HPDE6-E6E7 (cell line): ENCODE measurements at regions not wholly inside any gene's neighbourhood (a gene's known extent, or its start where the extent isn't known, plus 50 kb on each side); places are given as distances from the start of the nearest gene placed in this dataset.
"Not testable (repeated sequence)": the region's sequence is repeated elsewhere in the genome, so short reads cannot be mapped to it uniquely, and the experiment has no call there.

Source experiments
- DNase-seq: peaks from one replicate; pipeline ENCODE4 v3.0.0; 2011; ENCODE audit warnings: missing footprints; ENCODE audit errors: extremely low spot score

DNA sequence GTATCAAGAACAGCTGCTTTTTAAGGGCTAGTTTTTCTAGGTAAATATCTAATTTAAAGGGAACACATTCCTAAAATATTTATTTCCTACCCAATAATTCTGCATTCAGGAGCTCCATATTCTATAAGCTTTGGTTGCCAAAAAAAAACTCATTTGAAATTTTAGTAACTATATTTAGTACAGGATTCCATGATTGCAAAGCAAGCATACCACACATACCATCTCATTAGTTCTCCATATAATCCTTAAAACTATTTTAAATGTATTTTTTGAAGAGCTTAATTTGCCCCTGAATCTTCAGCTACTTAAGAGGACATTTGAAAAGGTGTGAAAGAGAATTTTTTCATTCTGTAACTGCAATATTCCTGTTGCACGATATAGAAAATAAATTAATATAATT lies 877.0 kb downstream of the NR2F1-AS1 start:
- no peak for DNase-seq

DNA sequence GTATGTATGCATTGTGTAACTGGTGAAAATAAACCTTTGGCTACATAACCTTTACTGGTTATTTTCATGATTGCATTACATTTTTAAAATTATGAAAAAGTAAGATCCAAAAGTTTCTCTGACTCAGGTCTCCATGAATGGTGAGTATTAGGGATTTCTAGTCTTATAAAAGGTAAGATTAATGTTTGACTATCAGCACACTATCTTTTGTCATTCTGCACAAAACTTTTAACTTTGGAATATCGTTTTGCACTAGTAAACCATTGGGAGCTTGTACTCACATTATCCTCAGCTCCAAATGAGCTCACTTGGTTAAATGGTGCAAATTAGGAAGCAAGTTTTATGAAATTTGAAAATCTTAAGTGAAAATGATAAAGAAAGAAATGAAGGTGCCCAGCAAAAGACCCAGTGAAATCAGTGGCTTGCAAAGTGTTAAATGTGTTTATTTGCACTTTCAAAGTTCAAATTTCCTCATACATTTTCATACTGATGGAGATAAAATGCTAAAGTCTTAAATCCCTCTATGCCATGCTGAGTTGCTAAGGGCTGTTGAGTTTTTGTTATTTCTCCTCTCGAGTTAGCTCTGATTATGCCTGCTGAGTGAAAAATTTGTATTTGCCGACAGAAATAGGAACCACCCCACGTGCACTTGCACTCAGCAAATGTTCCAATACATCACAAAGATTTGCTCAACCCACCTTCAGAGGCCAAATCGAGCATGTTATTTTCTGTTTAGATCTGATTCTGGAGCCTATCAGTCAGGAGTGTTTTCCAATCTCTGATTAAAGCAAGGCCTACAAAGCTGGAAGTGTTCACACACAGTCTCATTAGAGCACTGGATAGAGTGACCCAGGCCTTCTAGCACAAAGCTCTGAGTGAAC lies 885.7 kb downstream of the NR2F1-AS1 start:
- DNase-seq, result no peak

DNA sequence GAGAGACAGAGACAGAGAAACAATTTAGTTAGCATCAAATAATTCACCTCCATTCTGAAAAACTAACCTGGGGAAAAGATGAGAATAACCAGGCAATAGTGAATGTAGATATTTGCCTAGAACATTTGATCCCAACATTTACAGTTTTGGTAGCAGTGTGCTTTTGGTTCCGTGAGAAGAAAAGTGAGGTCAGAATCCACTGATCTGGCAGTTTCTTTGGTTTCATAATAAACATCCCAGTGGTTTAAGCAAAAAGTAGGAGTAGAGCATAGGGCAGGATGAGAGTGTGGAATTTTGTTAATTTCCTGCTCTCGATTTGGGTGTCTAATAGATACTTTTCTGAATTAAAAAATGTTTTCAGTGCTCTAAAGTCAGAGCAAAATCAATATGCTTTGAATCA lies 887.0 kb downstream of the NR2F1-AS1 start:
- DNase-seq, result no peak

DNA sequence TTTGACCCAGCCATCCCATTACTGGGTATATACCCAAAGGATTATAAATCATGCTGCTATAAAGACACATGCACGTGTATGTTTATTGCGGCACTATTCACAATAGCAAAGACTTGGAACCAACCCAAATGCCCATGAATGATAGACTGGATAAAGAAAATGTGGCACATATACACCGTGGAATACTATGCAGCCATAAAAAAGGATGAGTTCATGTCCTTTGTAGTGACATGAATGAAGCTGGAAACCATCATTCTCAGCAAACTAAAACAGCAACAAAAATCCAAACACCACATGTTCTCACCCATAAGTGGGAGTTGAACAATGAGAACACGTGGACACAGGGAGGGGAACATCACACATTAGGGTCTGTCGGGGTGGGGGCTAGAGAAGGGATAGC lies 889.1 kb downstream of the NR2F1-AS1 start:
- not testable (repeated sequence) for DNase-seq

DNA sequence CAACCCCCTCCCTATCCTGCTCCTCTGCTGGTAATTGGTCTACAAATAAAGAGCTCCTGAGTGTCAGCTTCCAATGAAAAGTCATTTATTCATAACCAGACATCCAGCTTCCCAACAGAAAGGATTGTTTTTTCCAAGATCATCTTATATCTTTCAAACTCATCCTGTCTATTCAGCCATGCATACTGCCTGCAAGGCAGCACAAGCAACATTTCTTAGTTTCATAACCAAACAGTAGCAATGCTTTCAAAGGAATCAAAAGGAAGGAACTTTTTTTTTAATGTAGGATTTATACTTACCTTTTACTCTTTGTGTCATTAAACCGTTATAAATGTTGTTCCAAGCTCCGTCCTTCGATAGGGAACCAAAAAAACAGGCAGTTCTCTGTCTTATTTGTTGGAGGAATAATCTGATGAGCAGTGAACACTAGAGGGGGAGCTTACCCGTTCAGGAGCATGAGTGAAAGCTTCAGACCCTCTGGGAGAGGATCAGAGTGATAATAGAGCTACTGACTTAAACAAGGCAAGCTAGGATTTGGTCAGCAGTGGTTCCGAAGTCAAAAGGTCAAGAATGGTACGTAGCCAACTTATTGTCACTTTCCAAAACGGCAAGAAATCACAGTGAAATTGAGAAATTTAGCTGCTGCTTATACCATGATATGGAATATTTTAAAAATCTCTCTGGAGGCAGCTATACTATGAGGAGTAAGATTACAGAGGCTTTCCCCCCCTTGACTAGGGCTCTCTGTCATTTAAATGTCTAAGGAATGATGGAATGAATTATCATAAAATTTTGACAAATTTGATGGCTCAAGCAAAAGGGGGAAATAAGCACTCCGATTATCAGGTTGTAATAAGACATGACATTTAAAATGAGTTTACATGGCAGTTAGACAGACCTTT lies 892.9 kb downstream of the NR2F1-AS1 start:
- DNase-seq, result no peak

DNA sequence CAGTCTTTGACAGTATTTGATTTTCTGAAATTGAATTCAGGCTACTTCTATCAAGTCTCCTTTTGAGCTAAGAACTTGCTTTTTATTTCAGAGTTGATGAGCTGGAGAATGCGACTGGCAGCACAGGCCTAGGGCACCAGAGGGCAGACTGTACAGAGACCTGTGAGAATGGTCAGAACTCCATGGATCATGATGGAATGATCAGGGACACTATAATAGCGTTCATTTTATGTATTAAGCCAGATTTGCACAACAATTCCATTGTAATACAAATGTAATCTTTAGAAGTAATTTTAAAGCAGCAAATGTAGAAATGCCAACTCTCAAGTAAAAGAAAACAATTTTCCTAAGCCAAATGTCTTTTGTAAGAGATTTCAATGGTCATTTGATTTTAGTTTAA lies 902.4 kb downstream of the NR2F1-AS1 start:
- DNase-seq, result no peak

DNA sequence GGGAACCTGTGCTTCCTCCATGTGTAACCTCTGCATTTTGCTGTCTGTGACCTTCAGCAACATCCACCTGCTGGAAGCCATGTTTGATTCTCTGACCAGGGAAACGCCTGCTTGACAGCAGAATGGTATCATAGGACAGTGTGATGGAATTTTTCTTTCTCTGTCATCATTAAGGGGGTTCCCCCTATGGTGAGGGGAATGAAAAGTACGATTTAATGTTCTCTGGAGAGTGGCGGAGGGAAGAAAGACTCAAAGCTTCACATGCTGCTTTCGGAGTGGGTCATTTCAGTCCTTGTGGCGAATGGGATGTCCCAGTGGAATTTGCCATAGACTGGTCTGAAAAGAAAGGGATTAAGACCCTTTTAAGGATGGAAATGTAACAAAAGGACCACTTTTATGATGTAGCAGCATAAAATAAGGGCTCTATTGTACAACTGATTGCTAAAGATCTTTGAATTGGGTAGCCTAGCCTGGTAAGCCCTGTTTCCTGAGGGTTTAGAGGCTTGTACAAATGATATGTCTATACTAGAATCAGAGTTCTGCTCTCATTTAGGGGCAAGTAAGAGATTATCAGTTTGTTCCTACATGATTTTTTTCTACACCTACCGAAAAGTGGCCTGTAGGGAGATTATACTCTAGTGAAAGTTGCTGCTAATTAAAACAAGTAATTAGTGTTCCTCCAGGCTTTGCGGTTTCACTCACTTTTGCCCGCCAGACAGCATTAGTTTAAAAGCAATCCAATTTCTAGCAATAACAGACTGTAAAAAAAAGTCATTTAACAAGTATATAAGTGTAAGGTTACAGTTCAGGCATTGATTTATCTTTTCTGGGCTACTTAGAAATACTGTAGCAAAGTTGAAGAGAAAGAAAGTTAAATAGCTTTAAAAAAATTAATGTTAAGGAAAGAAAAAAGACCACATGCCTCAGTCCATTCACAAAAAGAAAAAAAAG lies 904.5 kb downstream of the NR2F1-AS1 start:
- DNase-seq, result no peak

DNA sequence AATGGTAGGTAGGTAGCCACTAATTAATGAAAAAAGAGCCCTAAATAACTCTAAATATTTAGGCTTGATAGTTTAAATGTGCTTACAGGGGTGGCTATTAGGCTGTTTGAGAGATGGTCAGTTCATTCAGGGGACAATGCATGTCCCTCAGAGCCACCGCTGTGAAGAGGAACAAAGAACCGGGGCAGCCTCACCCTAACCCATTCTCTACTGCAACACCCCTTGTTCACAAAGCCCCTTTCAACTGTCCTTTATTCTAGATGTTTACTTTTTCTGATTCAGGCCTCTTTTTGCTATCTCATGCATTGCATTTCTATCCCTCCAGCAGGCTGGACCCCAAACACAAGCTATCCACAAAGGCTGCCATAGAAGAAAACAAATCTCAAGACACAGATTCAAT lies 906.7 kb downstream of the NR2F1-AS1 start:
- no peak for DNase-seq

DNA sequence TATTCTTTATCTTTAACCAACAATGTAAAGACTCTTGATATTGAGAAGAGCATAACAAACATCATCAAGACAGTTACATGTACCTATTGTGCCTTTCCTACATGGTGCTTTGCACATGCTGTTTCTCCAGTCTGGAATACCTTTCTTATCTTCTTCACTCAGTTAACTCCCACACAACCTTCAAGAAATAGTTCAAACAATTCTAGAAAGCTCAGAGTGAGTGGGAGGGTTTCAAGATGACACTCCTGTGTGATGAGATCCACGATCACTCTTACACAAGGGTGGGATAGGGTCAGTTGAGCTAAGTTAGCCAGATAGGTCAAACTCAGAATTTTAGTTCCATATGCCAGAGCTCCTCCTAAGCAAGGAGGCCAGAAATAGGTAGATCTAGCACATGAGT lies 915.5 kb downstream of the NR2F1-AS1 start:
- no peak for DNase-seq

DNA sequence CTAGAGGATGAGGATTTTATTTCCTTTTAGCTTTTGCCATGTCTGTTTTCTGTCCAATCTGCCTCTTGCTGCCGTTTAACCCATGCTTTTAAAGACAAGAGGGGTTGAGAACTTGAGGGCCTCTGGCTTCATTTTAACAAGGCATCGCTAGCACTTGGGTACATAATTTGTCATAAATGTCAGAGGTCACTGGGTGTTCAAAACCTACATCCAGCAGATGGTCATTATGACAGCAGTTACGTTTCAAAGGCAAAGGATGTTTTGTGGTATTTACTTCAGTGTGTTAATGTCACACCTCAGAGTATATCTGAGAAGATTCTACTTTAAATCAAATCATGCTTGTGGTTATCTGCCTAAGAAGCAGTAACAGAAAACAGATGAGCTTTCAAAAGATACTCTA lies 918.3 kb downstream of the NR2F1-AS1 start:
- no peak for DNase-seq

DNA sequence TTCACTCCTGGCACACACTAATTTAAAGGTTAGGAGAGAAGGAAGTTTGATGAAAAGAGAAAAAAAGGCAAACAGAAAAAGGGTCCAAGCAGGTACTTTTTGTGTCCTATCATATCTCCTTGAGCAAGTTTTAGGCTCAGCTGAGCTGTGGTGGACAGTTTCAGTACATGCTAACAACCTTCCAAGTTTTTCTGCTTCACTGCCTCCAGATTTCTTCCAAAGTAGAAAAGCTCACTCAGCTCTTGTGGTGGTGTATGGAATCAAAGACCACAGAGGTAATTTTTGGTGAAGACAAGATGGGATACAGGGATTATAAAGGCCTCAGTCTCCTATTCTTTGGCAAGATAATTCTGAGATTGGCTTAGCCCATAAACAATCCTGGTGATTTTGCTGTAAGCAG lies 921.8 kb downstream of the NR2F1-AS1 start:
- no peak for DNase-seq

DNA sequence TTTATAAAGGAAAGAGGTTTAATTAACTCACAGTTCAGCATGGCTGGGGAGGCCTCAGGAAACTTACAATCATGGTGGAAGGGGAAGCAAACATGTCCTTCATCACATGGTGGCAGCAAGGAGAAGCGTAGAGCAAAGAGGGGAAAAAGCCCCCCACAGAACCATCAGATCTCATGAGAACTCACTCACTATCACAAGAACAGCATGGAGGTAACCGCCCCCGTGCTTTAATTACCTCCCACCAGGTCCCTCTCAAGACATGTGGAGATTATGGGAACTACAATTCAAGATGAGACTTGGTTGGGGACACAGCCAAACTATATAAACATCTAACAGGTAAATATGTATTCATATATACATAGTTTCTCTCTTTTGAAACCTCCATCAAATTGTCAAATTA lies 926.4 kb downstream of the NR2F1-AS1 start:
- DNase-seq, result not testable (repeated sequence)

DNA sequence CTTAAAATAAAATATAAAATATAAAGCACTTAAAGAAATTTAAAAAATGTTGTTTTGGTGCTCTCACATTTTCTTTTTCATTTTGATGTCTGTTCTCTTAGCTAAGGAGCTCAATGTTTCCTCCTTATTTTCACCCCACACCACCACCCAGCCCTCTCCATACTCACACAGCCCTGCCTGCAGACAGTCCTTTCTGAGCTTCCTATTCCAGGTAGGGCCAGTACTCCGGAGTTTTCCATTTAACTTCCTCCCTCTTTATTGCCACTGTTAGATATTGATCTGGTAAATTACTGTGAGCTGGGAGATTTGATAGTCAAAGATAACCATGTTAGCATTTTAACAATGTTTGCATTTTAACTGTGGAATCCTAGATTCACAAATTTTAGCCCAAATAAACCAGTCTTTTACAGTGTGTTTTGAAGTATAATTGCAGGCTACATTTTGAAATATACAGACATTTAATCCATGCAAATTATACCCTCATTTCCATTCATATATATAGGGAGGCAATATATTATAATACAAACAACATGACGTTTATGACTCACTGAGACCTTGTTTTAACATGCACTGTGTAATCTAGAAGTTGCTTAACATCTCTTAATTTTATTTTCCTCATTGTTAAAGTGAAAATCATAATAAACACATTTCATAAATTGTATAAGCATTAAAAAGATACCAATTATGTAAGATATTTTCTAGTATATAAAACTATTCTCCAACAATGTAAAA lies 927.1 kb downstream of the NR2F1-AS1 start:
- DNase-seq, result no peak

DNA sequence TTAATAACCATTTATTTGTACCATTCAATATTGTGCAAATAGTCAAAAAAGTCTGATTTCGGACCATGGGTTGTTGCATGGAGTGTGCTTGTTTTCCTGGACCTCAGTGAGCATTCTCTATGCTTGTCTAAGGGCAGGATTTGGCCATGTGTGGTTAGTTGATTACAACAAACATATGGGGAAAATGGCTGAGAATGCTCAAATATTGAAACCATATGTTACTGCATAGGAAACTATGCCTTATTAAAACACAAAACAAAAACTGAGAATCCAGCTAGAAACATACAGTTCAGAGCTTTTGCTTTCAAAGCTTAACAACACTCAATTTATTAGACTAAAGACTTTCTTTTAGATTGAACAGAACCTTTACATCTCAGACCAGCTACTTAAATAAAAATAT lies 928.3 kb downstream of the NR2F1-AS1 start:
- DNase-seq, result no peak

DNA sequence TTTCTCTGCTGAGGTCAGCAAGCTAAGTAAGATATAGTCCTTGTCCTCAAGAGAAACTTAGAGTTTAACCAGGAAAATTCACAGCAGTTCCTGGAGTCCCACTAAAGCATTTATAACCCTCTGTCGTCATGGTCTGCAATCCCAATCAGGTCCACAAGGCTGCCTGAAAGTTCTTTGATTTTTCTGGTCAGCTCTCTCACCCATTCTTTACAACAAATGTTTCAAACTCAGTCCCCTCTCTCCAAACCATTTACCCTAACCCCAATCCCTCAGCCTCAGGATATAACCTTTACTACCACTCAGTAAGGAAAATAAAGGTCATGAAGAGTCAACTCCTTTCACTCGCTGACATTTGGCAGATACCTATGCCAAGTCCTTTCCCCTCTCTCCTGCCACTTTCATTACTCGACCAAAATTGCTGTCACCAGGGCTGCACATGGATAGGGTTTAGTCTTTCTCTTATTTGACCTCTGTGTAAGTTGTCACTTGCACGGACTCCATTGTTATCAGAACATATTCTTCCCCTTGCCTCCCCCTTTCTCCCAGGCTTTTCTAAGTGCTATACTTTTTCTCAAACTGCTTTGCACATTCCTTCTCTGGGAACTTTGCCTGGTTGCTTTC lies 936.6 kb downstream of the NR2F1-AS1 start:
- no peak for DNase-seq

DNA sequence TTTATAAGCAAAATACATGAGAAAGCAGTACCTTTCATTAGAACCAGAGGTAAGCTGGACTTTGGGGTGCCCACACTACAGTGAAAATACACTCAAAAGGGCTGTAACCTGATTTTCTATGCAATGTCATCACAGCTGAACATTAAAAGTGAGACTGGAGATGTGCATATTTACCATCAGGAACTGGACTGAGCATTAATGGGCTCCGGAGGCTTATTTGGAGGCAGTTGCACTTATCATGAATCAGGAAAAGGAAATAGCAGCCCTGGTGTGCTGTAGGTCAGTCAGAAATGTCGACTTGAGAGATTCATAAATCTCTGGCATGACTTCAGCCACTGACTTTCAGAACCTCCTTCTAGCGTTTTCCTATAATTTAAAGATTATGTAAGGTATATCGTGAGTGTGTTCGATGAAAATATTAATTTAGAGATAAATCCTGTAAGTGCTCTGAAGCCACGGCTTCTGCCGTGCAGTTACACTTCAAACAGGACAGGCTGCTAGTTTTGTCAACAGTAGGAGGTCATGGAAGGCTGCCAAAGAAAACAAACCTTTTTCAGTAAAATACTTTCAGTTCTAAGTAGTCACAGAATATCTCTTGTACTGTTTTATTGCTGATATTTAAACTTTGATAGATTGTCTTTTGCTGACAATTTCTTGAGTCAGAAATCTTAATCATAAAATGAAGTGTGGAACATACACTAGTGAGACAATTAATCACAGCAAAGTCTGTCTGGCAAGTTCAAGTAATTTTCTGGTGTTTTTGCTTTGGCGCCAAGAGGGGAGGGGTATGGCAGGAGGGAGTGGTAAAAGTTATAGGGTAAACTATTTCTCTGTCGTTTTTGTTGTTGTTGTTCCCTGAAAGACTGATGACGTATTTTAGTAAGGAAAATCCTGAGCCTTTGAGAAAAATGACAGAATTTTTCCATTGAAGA lies 939.7 kb downstream of the NR2F1-AS1 start:
- DNase-seq, result no peak

DNA sequence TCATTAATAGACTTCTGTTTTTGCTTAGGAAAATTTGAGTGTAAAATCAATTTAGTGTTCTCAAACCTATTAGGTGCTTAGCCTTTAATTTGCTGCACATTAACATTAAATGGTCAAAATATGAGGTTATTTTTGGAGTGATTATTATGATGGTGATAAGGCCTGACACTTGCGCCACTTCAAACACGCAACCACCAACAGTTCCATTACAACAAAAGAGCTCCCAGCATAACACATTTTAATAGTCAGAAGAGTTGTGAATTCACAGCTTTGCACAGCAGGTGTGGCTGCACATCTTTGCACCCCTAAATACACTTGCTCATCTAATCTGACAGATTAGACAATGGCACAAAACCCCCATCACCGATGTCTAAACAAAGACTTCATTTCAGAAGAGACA lies 940.7 kb downstream of the NR2F1-AS1 start:
- DNase-seq, result no peak

DNA sequence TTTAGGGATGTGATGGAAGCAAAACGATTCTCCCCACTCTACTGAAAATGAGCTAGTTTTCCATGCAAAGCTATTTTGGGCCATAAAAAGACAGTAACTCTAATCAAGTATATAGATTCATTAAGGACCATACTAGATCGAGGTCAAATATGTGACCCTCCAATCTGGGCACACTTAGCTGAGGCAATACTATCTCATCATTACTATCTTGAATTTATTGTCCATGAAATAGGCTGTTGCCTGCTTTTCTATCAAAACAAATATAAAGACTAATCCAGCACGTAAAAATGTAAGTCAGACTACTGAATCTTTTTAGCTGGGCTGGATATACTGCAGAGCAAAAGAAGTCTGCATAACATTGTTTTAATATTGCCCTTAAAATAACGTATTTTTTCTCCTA lies 943.1 kb downstream of the NR2F1-AS1 start:
- DNase-seq, result no peak

DNA sequence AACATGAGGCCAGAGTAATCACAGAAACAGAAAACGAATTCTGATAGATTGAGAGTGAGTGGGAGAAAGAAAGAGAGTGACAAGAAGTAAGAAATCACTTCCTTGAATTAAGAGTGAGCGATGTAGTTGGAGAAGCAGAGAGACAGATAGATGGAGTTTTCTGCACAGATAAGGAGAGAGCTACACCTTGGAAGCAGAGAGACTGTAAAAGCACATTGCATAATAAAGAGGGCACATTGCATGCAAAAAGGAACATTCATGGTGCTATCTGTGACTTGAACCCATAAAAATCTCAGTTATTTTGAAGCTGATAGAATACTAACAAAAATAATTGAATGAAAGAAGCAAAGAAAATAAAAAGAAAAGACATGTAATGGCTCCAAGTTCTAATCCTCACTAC lies 943.8 kb downstream of the NR2F1-AS1 start:
- DNase-seq, result no peak
